ENCODE measurements at regions not wholly inside any gene's neighbourhood (a gene's known extent, or its start where the extent isn't known, plus 50 kb on each side); places are given as distances from the start of the nearest gene placed in this dataset.

DNA sequence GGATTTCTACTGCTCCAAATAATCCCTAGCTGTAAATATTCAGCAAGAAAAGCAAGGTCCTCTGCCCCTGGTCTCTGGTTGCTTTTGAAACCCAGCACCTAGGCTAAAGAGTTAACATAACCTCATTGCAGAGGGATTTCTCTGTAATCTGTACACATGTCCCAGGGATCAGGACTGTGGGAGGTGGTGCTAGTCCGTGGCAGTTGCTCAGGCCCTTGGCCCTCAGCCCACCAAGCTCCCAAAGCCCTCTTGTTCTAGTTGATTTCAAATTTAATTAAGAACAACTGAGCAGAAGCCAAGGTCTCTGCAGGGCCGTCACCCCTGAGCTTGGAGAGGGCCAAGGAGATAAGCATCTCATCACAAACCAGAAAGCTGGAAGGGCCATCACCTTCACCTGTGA, 181.1 kb downstream of the SOX9 start:
- no peak for DNase-seq (ENCODE audit: low read depth)

DNA sequence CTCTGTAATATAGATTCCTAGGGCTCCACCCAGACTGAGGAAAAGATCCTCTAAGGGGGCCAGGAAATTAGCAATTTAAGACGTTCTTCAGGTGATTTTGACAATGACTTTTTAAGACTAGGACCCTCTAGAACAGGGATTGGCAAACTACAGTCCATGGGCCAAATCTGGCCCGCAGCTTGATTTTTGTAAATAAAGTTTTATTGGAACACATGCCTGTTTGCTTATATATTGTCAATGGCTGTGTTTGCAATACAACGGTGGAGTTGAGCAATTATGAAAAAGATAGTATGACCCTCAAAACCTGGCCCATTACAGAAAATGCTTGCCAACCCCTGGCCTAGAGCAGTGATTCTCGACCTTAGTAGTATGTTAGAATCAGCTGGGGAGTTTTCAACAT, 181.9 kb downstream of the SOX9 start:
- no peak for DNase-seq (ENCODE audit: low read depth)

DNA sequence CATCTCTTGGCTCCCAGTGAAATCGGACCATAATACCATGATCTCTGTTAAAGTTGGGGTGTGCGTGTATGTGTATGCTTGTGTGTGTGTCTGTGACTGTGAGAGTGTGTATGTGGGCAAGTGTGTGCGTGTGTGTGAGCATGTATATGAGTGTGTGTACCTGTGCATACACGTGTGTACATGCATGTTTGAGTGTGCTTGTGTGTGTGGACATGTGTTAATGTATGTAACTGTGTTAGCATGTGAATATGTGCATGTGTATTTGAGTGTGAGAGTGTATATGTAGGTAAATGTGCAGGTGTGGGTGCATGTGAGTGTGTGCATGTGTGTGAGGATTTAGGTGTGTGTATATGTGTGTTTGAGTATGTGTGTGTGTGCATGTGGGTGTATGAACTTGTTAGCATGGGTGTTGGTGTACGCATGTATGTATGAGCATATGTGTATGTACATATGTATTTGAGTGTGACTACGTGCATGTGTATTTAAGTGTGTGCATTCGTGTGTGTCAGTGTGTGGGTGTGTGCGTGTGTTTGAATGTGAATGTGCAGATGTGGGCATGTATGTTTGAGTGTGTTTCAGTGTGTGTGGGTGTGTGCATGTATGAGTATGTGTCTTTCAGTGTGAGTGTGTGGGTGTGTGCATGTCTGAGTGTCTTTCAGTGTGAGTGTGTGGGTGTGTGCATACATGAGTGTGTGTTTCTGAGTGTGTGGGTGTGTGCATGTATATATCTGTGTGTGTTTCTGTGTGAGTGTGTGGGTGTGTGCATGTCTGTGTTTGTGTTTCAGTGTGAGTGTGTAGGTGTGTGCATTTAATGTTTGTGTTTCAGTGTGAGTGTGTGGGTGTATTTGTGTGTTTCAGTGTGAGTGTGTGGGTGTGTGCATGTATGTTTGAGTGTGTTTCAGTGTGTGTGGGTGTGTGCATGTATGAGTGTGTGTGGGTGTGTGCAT, 183.2 kb downstream of the SOX9 start:
- no peak for DNase-seq (ENCODE audit: low read depth)

DNA sequence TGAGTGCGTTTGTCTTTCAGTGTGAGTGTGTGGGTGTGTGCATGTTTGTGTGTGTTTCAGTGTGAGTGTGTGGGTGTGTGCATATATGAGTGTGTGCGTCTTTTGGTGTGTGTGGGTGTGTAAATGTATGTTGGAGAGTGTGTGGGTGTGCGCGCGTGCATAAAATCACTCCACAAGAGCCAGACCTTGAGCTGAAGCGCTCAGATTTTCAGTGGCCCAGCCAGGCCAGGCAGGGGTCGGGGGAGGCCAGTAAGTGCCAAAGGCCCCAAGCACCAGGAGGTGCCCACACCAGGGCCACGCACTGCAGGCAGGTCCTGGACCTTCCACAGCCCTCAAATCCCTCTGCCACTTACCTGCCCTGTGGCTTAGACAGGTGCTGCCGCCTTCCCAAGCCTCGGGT, 184.0 kb downstream of the SOX9 start:
- no peak for DNase-seq (ENCODE audit: low read depth)

DNA sequence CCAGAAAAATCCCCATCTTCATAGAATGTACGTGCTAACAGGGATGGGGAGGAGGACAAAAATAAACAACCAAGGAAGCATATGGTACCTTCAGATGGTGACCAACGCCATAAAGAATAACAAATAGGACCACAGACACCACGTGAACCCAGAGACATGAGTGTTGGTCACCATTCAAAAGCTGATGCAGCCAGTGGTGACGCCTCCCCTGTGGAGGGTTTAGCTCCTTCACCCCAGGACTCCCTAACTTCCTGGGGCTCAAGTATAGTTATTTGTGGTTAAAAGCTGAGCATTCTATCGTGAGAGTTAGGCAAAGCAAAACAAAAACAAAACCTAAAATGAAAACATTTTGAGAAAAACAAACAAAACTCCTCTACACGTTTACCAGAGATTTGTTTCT, 184.7 kb downstream of the SOX9 start:
- DNase-seq (ENCODE audit: low read depth): no peak

DNA sequence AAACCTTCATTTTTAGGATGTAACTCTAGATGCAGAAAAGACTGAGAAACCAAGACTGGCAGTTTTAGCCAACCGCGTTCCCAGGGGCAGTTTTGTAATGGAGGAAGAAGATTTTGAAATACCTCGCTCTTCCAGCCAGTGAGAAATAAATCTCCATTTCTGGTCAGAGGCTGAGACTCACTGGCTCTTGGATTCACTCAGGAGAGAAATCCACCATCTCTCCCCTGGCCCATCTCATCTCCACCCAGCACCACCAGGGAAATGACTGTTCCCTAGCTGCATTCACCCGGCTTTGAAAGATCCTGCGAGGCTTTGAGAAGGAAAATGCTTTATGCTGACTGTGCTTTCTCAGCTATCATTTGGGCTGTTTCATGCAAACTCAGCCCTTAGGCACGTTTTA, 185.2 kb downstream of the SOX9 start:
- no peak for DNase-seq (ENCODE audit: low read depth)

DNA sequence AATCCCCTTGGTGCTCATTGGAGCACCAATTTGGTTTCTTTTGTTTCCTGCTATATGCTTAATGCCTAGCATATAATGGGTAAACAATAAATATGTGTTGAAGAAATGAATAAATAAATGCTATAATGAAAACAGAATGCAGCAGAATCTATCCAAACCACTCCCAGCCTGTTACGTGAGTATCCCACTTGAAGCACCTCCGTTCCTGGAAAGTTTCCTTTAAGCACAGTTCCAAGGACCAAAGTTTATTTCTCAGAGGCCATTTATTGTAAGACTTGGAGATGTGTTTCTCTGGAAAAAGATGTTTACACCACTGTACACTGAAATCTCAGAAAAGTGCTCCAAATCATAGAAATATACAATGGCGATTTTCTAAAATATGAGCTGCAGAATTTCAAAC, 187.0 kb downstream of the SOX9 start:
- DNase-seq (ENCODE audit: low read depth): no peak

DNA sequence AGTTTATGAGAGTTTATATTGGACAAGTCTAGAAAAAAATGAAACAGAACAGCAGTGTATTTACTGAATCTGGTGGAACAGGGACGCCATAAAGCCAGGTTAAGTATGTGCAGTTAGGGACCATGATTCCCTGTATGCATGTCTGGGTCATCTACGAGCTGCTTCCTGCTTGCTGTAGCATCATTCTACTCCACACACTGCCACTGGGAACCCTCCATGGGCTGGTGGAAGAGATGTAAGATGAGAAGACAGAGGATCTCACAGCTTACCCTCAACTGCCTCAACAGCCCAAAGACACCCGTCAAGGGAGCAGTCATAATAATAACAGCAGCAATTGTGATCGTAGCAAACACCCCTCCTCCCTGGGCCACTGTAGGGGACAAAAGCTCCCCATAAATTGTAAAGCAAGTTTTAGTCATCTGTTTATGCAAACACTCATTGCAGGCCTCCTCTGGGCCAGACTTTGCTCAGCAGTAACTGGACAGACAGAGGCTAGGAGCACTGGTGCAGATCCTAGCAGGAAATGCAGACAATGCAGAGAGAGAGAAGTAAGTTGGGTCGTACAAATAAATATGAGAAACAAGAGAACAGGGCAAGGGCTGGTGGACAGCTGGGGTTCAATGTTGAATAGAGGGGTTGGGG, 188.0 kb downstream of the SOX9 start:
- DNase-seq (ENCODE audit: low read depth): no peak

DNA sequence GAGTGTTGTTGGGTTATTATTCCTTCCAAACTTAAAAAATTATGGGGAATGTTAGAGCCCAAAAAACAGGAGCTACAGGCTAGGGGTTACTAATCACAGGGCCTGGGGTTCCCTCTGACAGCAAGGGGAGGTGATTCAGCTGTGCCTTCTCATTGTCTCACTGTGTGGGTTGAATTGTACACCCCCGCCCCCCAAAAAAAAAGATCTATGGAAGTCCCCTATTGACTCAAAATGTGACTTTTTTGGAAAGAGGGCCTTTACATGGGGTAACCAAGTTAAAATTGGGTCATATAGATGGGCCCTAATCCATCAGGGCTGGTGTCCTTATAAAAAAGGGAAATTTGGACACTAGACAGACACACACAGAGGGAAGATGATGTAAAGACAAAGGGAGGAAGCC, 190.2 kb downstream of the SOX9 start:
- no peak for DNase-seq (ENCODE audit: low read depth)

DNA sequence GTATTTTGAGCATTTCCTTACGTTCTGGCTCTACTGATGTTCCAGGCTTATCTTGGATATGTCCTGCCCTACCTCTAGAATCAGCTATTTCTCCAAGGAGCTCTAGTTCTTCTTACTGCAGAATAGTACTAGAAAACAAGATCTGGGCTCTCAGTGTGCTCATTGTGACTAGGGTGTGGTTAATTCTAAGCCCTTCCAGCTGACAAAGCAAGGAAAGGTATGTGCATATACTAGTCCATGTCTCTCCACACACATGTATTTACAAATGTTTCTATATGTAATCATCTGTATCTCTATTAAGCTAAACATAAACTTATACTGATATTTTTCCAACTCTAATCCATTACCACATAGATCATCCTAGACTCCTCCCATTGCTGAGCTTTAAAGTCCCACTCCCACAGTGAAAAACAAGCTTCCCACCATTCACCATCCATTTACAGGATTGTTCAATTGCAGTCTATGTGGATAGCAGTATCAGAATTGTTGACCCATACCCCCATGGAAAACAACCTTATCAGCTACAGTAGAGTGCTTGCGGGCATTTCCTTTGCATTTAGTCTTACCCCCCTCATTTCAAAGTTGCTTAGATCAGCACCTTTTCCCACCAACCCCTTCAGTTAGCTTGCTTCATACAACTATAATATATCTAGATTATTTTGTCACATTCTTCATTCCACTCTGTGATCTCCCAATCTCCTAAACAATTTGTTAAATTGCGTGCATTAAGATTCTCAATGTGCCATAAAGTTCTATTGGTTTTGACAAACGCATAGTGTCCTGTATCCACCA, 194.5 kb downstream of the SOX9 start:
- no peak for DNase-seq (ENCODE audit: low read depth)

DNA sequence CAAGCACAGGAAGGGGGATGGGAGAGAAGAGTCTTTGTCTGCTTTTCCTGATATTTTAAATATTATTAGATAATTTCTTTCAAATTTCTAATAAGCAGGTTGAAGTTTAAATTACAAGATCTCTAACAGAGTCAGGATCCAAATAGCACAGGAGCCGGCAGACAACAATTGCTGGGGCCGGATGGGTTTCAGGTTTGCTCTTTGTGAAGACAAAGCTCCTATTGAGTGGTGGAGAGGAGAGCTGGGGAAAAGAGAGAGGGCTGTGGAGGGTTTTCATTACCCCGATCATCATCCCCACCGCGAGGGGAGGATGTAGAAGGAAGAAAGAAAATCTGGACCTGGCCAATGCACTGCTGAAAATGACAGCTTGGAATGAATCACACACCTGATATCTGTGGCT, 197.3 kb downstream of the SOX9 start:
- DNase-seq (ENCODE audit: low read depth): no peak

DNA sequence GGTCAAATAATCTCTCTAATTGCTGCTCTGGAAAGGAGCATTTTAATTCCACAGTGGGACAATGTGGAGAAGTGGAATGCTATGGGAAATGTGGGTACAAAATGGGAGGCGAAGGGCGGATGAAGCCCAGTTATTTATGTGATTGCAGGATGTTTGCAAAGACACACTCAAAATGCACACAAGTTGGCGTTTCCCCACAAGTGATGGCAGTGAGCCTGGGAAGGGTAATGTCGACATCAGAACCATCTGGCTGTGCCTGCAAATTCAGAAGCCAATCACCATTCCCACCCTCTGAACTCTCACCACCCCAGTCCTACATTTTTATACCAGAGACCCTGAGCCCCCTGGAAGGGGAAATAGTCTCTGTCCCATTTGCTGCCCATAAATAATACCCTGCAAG, 201.1 kb downstream of the SOX9 start:
- no peak for DNase-seq (ENCODE audit: low read depth)

DNA sequence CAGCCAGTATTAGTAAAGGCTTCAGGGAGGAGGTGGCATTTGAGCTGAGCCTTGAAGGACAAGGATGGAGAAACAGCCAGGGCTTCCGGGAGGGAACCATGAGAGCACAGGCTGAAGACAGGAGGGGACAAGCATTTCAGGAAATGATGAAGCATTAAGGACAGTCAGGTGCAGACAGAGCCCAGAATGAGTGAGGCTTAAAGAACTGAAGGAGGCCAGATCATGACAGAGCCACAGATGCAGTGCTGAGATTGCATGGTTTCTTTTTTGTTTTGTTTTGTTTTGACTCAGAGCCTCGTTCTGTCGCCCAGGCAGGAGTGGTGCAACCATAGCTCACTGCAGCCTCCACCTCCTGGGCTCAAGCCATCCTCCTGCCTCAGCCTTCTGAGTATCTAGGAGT, 211.5 kb downstream of the SOX9 start:
- DNase-seq (ENCODE audit: low read depth): no peak

DNA sequence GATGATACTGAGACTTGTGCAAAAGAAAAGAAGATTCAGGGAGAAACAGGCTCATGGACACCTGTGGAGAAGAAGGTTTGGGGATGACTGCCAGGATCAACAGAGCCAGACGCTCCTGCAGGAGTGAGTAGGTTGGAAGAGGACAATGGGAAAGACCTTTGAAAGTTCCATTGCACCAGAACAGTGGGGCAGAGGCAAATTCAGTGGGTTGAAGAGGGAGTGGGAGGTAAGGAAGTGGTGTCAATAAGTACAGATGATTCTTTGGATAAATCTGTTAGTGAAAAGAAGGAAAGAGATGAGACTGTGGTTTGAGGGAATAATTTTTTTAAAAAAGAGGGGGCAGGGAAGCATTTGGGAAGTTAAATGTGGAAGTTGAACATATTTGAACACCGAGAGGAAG, 212.8 kb downstream of the SOX9 start:
- no peak for DNase-seq (ENCODE audit: low read depth)

DNA sequence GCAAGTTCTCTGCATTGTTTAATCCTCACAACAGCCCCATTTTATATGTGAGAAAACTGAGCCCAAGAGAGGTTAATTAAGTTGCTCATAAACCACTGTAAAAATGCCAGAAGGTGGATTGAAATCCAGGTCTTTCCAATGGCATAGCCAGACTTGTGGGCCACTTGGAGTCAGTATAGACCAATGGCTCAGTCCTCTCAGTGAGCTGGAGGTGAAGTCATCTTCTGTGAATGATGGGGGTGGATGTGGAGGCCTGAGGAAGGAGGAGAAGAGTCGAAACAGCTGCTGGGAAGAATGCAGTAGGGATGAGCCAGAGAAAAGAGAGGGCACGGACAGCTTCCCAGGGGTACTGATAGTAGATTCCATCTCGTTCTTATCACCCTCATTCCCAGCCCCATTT, 213.4 kb downstream of the SOX9 start:
- no peak for DNase-seq (ENCODE audit: low read depth)

DNA sequence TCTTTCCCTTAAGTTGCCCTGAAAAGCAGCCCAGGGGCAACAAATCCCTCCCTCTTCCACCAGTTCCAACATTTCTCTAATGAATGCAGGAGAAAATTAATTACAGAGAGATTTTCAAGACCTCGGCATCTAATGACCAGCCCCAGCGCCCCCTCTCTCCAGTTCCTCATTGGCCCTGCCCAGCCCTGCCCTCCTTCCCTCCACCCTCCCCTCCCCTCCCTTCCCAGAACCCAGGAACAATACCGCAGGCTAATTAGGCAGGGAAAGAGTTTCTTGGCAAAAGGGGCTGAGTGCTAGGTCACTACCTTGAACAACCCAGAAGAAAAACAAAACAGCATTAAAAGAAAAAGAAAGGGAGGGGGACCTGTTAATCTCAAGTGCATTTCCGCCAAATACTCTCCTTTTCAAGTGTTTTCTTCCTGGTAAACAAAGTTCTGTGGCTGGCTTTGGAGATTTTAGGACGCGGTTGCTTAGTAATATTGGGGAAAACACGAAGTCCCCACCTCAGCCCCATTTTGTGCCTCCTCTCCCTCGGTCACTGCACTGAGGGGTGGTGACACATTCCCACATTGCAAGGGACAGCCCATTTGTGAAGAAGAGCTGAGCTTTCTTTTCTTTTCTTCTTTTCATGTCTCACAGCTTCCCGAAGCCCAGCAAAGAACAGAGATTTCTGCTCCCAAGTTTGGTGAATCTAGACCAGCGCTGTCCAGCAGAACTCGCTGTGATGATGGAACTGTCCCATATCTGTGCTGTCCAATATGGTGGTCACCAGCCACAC, 215.4 kb downstream of the SOX9 start:
- no peak for DNase-seq (ENCODE audit: low read depth)

DNA sequence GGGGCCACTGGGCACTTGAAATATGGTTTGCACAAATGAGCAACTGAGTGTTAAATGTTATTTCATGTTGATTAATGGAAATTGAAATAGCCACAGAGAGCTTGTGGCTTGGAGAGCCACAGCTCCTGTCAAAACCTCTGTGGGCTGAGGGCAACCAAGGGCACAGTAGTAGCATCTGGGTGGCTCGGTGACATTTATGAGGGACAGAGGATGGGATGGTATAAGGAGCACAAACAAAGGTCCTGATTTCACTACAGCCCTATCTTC, 215.9 kb downstream of the SOX9 start:
- no peak for DNase-seq (ENCODE audit: low read depth)

DNA sequence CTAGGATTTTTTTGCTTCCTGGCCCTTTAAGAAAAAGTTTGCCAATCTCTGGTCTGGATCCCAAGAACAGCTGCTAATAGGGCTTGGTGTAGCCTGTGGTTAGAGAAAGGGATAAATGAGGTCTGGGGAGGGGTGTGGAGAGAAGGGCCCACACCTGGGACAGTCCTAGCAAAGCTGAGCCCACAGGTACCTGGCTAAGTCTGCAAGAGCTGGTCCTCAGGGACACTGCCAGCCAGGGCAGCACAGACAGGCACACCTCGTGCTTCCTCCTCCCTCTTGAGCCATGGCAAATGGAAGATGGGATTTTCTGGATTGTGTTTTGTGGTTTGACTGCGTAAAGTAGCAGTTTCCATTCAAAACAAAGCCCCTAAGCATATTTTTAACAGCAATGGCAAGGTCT, 217.5 kb downstream of the SOX9 start:
- no peak for DNase-seq (ENCODE audit: low read depth)

DNA sequence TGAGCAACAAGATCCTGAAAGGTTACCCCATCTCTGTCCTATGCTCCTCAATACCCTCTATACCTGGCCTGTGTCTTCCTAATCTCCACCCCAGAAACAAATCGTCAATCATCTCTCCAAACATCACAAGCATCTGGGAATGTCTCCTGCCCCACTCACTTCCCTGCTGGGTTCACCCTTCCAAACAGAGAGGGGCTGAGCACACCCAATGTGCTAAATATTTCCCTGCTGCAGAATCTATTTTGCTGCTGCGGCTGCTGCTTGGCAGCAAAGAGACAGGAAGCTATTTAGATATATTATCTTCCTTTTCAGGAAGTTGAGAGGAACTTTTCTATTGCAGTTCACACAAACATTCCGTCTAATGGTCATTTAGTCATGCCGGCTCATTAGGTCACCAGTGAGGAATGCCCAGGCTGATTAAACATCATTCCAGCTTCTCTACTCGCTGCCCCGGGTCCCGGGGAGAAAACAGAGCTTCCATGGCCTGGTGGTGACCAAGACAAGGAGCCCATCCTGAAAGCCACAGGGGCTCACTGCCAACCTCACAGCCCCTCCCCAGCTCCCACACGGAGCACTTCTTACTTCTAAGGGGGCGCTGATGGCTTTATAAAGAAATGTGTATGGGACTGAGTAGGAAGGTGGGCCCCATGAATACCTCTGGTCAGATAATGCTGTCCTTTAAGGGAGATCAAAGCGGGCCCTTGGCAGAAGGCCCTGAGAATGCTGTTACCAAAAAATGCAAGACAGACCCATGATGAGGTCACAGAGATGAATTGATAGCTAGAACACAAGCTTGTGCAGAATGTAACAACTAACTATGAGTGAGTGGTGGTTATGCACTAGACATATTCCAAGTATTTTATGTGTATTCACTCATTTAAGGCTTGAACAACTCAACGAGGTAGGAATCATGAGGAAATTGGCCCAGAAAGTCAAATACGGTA, 218.3 kb downstream of the SOX9 start:
- DNase-seq (ENCODE audit: low read depth): peak; percentile 39

DNA sequence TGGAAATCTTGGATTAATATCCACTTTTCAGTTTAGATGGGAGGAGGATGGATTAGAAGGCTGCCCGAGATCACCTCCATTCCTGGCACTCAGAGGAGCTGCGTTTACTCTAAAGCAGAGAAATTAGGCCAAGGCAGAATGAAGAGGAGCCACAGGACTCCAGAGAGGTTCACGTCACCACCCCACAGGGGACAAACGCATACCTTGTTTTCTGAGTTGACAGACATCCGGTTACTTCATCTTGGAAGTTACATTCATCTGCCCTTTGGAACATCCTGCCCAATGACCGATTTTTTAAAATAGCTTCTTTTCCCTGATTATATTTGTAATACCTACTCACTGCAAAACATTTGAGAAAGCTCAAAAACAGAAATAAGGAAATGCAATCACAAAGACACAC, 220.0 kb downstream of the SOX9 start:
- DNase-seq (ENCODE audit: low read depth): no peak

DNA sequence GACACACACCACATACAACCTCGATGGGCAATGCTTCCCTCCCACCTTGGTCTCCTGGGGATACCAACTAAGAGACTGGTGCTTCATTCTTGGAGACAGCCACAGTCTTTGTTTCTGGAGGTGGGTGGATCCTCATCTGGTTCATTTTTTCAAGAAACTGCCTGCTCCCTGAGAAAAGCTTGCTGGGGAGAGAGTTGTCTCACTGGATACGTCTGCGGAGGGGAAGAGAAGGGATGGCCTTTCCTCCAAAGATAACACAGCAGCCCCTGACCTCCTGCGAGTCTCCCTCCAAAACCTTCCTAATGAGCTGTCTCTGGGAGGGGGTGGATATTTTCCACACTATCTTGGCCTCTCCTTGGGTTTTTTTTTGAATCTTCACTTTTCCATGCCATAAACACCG, 221.2 kb downstream of the SOX9 start:
- no peak for DNase-seq (ENCODE audit: low read depth)

Measured in fibroblast of the conjunctiva (primary cell).